ENCODE measurements at regions not wholly inside any gene's neighbourhood (a gene's known extent, or its start where the extent isn't known, plus 50 kb on each side); places are given as distances from the start of the nearest gene placed in this dataset.
"Not testable (repeated sequence)": the region's sequence is repeated elsewhere in the genome, so short reads cannot be mapped to it uniquely, and the experiment has no call there.

DNA sequence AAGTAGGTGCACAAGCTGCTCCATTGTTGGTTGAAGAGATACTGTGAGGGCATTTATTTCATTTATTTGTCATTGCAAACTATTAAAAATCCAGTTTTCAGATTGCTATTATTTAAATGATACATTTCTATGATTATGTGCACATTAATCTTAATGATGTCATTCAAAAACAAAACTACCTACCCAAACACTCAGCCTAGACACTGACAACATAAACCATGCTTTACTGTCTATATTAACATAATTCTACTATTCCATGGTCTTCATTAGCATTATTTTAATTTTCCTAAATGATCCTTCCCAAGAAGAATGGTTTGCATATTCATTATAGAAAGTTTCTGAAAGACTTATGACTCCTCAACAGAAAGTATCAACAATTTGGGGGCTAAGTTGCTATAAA lies 813.0 kb upstream of the SLITRK5 start:
- no peak for DNase-seq (ENCODE audit: low spot score)

DNA sequence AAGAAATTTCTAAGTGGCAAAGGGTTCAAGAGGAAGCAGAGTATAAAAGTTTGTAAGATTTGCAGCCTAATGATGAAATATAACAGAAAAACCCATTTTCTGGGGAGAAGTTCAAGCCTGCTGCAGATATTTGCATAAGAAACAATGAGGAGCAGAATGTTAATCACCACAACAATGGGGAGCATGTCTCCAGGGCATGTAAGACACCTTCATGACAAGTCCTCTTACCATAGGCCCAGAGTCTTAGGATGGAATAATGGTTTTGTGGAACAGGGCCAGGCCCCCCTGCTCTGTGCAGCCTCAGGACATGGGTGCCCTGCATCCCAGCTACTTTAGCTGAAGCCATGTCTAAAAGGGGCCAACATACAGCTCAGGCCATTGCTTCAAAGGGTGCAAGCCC lies 809.0 kb upstream of the SLITRK5 start:
- DNase-seq (ENCODE audit: low spot score), result no peak

DNA sequence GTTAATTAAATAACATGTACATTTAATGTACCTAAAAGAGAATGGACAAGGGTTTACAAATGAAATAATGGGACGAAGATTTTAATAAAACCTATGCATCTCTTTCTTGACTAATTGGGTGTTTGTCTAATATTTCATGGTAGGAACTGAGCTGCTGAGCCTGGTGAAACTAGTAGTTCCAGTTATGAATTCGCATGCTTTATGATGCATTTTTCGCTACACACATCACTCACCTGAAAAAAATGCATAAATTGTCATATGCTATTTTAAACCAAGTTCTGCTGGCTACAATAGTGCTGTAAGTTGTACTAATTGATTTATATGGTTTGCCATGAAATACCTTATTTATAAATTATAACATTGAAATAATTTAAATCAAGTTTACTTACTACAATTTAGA lies 806.8 kb upstream of the SLITRK5 start:
- DNase-seq (ENCODE audit: low spot score), result no peak

DNA sequence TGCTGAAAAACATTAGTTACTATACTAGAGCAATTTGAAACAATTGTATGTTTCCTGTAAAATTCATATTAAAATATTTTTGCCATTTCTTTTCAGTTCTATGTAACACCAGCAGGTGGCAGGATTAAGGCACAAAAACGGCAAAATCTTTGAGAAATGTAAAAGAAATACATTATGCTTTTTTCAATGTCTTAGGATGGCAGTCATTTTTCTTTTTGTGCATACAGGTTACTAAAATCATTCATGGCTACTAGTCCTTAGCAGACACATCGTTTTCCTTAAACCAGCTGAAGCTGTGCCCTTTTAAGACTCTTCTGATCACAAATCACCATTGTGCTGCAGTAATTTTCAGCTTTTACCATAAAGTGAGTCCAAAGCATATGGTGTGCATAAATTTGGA lies 800.7 kb upstream of the SLITRK5 start:
- DNase-seq (ENCODE audit: low spot score), result peak; percentile 8

DNA sequence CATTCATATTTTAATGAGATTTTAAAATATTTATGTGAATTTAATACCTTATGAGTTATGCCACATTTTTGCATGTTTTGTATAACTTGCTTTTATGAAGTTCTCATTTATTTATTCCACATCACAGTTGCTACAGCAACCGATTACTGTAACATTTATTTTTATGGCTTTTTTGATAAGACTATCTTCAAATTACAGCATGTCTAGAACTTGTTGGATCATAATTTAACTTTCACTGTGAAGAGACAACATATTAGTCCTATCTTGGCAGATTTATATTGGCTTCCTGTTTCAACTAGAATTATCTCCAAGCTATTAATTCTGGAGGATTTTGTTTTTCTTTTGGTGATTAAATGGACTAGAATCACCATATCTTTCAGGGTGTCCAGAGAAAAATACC lies 793.7 kb upstream of the SLITRK5 start:
- no peak for DNase-seq (ENCODE audit: low spot score)

DNA sequence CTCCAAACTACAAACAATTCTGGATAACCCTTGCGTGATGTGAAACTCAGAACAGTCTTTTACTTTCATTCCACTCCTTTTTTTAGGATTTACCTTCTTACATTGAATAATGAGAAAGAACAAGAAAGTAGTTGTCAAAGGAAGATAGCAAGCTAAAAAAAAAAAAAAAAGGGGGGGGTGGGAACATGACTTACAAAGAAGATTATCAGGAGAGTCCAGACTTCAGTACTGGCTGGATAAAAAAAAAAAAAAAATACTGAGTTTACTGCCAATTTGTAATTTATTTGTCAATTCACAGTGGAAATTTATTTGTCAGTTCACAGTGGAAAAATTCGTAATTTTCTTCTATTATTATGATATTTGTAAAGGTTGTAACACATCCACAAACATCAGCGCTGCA lies 792.4 kb upstream of the SLITRK5 start:
- no peak for DNase-seq (ENCODE audit: low spot score)

DNA sequence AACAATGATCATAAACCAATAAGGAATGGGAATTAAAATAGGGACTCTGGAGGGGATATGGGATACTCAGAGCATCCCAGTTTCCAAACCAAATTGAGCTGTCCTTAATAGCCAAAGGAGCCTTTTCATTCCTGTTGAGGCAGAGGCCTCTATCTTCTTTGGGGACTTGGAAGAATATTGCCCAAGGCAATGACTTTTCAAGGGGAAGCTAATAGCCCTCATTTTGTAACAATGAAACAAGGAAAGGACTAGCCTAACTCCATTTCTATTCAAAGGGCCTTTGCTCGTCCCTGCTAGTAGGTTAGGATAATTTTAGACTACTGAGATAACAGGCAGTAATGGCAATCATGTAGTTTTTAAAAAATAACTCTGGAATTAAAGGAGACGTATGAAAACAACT lies 789.8 kb upstream of the SLITRK5 start:
- no peak for DNase-seq (ENCODE audit: low spot score)

DNA sequence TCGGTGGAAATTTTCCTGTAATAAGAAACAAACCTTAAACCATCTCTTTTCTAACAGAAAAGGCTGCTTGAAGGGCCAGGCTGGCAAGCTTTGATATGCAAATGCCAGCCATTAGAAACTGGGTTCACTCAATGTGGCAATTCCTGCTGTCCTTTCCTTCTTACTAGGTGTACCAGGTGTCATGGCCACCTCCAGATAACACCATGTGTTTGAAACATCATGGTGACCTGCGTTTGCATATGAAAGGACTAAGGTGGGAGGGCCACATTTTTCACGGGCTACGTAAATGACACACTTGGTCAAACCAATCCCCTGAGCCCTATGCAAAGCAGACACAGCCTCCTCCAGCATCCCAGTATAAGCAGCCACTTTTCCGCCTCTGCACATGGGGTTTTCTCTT lies 789.1 kb upstream of the SLITRK5 start:
- no peak for DNase-seq (ENCODE audit: low spot score)

DNA sequence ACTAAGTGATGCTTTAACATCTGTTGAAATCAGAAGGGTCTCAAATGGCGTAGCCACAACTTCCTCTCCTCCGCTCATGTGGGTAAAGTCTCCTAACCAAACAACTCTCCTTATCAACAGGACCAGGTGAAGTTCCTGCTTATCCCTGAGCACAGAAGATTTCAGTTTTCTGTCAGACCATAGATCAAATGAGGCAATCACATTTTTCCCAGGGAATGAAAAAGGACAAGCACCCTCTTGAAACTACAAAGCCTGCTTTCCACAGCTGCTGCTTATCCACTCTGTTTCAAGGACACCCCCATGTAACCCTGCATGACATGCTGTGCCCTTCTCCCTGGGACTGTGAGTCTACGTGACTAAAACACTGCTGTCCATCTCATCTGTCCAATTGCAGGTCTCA lies 788.3 kb upstream of the SLITRK5 start:
- DNase-seq (ENCODE audit: low spot score), result no peak

DNA sequence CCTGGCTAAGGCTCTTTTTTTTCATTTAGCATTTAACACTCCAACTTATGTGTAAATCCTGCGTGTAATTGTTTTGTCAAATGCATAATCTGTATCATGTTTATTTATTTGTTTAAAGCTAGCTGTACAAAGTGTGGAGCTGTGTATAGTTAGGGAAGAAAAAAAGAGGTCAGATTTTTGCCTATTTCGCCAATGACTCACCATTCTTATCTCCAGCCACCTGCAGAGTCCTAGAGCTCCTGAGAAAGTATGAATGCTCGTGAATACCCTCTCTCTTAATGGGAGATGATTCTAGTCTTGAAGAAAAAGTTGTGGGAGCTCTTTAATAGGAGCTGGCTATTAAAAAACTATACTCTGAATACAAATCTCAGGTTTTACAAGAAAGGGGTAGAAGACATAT lies 778.8 kb upstream of the SLITRK5 start:
- DNase-seq (ENCODE audit: low spot score), result no peak

DNA sequence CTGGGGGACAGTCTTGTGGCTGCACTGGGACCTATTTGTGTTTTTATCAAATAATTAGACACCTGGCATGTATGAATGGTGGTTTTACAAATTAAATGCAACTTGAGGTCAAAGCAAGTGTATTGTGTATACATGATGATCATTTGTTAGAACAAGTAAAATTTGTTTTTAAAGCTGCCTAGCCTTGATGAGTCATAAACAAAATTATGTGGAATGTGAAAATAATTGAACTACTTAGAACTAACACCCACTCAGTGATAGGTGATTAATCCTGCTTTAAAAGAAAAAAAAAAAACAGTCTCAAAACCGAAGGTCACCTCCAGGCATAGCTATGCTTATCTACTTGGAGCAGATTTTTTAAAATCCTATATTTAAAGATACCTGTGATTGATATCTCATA lies 770.3 kb upstream of the SLITRK5 start:
- no peak for DNase-seq (ENCODE audit: low spot score)

DNA sequence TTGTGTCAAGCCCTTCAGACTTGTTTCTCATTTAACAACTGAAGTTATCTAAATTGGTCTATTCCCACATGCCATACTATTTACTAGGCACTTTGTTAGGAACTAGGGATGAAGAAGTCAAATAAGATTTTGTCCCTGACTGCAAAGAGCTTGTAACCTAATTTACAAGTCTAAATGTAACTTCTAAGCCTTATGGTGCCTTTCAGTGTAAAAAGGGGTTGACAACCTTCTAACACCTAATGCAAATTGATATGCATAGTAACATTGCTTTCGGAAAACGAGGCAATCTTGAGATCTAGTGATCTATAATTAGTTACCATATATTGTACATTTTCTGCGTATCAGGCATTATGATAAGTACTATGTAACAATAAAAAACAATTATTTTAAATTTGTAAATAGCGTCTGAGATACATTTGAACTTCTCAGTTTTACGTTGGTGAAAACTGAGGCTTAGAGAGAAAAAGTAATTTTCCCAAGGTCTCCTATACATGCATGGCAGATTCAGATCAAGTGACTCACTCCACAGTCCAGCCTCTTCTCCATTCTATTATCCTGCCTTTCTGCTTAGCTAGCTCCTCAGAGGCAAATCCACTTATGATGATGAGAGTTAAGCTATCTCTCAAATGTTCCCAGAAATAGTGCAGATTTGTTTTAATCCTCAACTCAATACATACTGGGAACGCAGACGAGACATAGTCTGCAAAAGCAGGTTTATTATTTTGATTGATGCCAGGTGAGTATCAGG lies 764.9 kb upstream of the SLITRK5 start:
- no peak for DNase-seq (ENCODE audit: low spot score)

DNA sequence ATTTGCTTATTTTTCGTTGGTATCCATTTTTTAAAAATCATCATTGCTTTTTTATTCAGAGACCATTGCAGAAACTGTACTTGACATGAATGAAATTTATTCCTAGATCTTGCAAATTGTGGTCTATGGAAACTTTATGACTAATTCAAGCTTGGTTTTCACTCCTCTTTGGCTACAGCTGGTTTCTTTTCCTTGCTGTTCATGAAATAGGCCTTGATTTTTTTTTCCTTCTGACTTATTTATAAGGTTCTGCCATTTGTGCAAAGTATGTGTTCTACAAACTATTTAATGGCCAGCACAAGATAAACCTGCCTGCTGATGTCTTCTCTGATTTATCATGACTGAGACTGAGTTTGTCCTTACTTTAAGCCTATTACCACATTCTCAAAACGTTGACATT lies 764.0 kb upstream of the SLITRK5 start:
- no peak for DNase-seq (ENCODE audit: low spot score)

DNA sequence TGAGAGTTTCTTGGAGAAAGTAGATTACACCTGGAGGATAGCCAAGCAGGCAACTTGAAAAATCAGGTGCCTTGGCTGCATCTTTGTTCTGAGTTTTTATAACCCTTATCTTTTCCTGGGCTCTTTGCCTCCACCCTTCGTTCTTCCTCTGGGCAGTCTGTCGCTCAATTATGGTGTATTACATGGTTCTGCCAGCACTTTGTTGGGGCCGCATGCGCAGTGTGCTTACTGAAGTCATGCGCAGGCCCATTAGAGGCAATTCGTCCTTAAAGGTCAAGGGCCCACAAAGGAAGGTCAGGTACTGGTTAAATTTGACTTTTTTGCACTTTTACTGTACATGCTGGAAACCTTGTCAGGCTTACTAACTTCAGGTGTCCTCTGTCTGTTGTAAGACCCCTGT lies 761.9 kb upstream of the SLITRK5 start:
- no peak for DNase-seq (ENCODE audit: low spot score)

DNA sequence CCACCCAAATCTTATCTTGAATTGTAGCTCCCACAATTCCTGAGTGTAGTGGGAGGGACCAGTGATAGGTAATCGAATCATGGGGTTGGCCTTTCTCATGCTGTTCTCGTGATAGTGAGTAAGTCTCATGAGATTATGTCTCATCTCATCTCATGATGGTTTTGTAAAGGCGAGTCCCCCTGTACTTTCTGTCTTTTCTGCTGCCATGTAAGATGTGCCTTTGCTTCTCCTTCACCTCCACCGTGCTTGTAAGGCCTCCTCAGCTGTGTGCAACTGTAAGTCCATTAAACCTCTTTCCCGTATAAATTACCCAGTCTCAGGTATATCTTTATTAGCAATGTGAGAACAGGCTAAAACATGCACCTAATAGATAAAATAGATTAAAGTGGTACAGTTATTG lies 756.4 kb upstream of the SLITRK5 start:
- DNase-seq (ENCODE audit: low spot score), result no peak

DNA sequence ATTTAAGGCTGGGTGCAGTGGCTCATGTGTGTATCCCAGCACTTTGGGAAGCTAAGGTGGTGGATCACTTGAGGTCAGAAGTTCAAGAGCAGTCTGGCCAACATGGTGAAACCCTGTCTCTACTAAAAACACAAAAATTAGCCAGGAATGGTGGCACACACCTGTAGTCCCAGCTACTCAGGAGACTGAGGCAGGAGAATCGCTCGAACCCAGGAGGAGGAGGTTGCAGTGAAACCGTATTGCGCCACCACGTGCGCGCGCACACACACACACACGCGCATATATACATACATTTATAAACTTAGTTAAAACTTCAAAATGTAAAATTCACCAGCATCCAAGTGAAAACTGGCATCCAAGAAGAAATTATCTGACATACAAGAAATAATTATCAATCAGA lies 753.7 kb upstream of the SLITRK5 start:
- DNase-seq (ENCODE audit: low spot score), result not testable (repeated sequence)

DNA sequence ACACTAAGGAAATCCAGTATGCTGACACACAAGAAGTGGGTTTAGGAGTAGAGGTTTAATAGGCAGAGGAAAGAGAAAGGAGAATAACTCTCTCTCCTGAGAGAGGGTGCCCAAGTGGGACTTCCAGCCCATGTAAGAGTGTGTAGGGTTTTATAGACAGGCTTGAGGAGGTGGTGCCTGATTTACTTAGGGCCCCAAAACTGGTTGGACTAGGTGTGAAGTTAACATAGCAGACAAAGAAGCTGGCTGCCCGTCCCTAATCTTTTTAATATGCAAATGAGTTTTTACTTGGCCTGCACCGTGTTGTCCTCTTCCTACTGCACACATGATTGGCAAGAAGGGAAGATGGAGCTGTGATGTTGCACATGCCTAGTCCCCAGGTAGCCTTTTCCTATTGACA lies 752.5 kb upstream of the SLITRK5 start:
- DNase-seq (ENCODE audit: low spot score), result no peak

DNA sequence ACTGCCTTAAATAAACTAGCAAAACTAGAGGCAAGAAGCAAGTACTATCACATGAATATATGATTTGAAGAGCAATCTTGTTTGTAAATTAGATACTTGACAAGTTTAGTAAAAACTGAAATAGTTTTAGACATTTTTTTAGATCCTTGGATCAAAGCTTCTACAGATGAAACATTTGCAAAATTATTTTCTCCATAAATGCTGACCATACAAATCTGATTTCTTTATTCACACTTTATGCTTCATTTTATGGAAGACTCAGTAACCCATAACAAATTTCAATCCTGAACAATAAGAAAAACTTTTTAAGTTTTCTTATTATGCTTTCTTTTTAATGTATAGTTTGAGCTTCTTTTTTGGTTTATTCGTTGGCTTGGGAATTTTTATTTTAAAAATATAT lies 750.2 kb upstream of the SLITRK5 start:
- DNase-seq (ENCODE audit: low spot score), result no peak

DNA sequence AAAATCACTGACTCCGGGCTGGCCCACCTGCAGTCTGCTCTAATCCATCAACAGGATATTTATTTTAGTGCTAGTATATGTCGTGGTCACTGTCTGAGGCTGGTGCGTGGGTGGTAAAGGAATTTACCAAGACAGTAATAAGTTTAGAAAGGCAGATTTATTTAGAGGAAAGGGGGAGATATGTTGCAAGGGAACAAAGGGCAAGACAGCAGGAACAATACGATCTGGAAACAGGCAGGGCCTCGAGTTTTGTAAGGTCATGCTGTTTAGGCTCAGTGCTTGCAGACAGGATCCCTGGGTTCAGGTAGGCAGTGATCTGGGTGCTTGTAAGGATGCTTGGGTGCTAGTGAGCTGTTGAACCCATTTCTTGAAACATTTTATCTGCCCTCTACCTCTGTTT lies 748.2 kb upstream of the SLITRK5 start:
- DNase-seq (ENCODE audit: low spot score), result no peak

DNA sequence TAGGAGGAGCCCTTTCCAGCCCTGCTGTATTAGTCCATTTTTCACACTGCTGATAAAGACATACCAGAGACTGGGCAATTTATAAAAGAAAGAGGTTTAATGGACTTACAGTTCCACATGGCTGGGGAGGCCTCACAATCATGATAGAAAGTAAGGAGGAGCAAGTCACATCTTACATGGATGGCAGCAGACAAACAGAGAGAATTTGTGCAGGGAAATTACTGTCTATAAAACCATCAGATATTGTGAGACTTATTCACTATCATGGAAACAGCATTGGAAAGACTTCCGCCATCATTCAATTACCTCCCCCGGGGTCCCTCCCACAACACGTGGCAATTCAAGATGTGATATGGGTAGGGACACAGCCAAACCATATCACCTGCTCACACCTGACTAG lies 744.3 kb upstream of the SLITRK5 start:
- DNase-seq (ENCODE audit: low spot score), result not testable (repeated sequence)

DNA sequence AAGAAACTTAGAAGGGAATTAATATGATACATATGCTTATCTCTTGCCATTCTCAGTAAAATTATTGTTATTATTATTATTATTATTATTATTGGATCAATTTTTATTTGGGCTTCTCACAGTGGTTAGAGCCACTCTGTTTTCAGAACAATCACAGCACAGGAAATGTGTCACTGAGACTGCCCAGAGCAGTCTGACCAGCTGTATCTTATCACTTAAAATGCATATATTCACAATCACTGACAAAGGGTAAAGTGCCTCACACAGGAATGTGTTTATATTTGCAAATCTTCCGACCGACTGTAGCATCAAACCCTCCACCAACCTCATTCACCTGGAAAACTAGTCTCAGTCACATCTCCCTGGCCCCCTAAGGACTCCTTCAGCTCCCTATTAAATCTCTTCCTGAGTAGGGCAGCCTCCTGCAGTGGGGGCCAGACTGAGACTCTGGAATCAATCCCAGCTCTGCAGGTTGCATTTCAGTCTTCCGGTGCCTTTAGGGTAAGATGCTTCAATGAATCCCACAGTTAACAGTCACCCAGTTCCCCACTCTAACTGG lies 738.3 kb upstream of the SLITRK5 start:
- DNase-seq (ENCODE audit: low spot score), result no peak

DNA sequence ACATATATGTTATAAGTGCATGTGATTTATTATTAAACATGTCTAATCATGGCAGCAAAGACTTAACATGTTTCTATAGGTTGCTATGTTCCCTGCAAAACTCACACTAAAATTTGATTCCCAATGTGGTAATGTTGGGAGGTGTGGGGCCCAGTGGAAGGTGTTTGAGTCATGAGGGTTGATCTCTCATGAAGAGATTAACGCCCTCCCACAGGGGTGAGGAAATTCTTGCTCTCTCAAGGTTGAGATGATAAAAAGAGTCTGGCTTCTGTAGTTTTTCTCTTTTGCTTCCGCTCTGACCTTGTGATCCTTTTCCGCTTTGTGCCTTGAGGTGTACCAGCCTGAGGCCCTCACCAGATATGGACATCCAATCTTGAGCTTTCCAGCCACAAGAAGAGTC lies 737.5 kb upstream of the SLITRK5 start:
- DNase-seq (ENCODE audit: low spot score), result no peak

DNA sequence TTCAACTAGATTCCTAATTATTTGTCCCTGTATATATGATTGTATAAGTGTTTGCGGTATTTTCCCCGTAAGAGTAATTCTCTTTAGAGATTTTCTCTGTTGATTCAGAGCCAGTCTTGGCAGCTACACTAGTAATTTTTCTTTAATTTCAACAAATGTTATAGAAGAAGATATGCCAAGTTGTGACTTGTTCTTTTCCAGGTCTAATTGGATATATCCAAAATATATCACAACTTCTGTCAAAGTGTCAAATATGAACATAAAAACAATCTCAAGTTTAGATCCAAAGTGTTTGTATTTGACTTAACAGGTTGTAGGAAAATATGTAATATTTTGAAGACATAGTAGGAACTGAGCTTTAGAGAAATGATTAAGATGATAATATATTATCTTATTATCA lies 733.9 kb upstream of the SLITRK5 start:
- no peak for DNase-seq (ENCODE audit: low spot score)

DNA sequence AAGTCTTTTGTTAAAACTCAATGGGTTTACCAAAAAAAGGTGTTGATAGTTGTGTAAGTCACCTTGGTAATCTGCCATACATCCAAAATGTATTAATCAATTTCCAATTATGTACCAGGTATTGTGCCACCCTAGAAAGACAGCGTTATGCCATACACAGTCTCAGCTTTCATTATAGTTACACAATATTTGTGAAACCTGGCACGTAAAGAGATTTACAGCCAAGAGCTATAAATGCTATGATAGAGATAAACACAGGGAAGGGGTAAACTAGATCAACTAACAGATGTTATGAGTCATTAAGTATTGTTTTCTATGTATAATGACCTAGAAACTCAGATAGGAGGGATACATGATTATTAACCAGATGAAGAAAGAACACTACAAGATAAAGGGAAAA lies 725.6 kb upstream of the SLITRK5 start:
- DNase-seq (ENCODE audit: low spot score), result no peak
